ENCODE measurements at regions not wholly inside any gene's neighbourhood (a gene's known extent, or its start where the extent isn't known, plus 50 kb on each side); places are given as distances from the start of the nearest gene placed in this dataset.

GRCh38 chr2:228334180-228334579 lies 152.7 kb upstream of the SPHKAP start:
- no peaks in the 10 kb centered on the region for H3K4me1 ChIP-seq
- peaks cover 0 to 3% (median 0%) of the 10 kb centered on the region in 4 donors for H3K9me3 ChIP-seq
- H3K27ac ChIP-seq, result no peak overlapping the region
- DNase-seq, result no peak
- H3K4me3 ChIP-seq, result no peak overlapping the region
- no peaks in the 10 kb centered on the region for H3K27me3 ChIP-seq
- no peak for TF ChIP-seq POLR2A (IDR thresholded peaks at IDR 0.05)
- TF ChIP-seq CTCF (IDR thresholded peaks at IDR 0.05), result no peak
- H3K36me3 ChIP-seq, result no peaks in the 10 kb centered on the region

GRCh38 chr2:228329282-228329681 lies 147.8 kb upstream of the SPHKAP start:
- no peak overlapping the region for H3K27ac ChIP-seq
- TF ChIP-seq CTCF (IDR thresholded peaks at IDR 0.05) (no peak), POLR2A (IDR thresholded peaks at IDR 0.05) (no peak)
- H3K36me3 ChIP-seq, result no peaks in the 10 kb centered on the region
- H3K27me3 ChIP-seq, result no peaks in the 10 kb centered on the region
- H3K4me3 ChIP-seq, result no peak overlapping the region
- DNase-seq, result no peak
- H3K9me3 ChIP-seq, result peaks cover 0 to 3% (median 0%) of the 10 kb centered on the region in 4 donors
- H3K4me1 ChIP-seq, result no peaks in the 10 kb centered on the region

GRCh38 chr2:228321015-228321414 lies 139.5 kb upstream of the SPHKAP start:
- TF ChIP-seq CTCF (IDR thresholded peaks at IDR 0.05) (no peak), POLR2A (IDR thresholded peaks at IDR 0.05) (no peak)
- Histone ChIP-seq H3K27ac (no peak overlapping the region), H3K4me3 (no peak overlapping the region), H3K27me3 (no peaks in the 10 kb centered on the region), H3K9me3 (no peaks in the 10 kb centered on the region), H3K36me3 (no peaks in the 10 kb centered on the region), H3K4me1 (no peaks in the 10 kb centered on the region)
- no peak for DNase-seq

- DNase-seq, result no peak
- no peaks in the 10 kb centered on the region for H3K9me3 ChIP-seq
Observed at GRCh38 chr2:228318218-228318617, 136.7 kb upstream of the SPHKAP start.

GRCh38 chr2:228312172-228312571 lies 130.7 kb upstream of the SPHKAP start:
- Histone ChIP-seq H3K27ac (no peak overlapping the region), H3K4me1 (no peaks in the 10 kb centered on the region), H3K36me3 (no peaks in the 10 kb centered on the region), H3K9me3 (no peaks in the 10 kb centered on the region), H3K4me3 (no peak overlapping the region), H3K27me3 (no peaks in the 10 kb centered on the region)
- TF ChIP-seq CTCF (IDR thresholded peaks at IDR 0.05) (no peak), POLR2A (IDR thresholded peaks at IDR 0.05) (no peak)
- DNase-seq, result no peak

More at GRCh38 chr2:228318218-228318617, 136.7 kb upstream of the SPHKAP start:
- Histone ChIP-seq H3K4me1 (no peaks in the 10 kb centered on the region), H3K4me3 (no peak overlapping the region), H3K27ac (no peak overlapping the region), H3K36me3 (no peaks in the 10 kb centered on the region), H3K27me3 (no peaks in the 10 kb centered on the region)
- TF ChIP-seq CTCF (IDR thresholded peaks at IDR 0.05) (peak in 3 of 6 experiments; percentile 10 to 26 (median 17)), POLR2A (IDR thresholded peaks at IDR 0.05) (no peak)

- no peaks in the 10 kb centered on the region for H3K27me3 ChIP-seq
- H3K27ac ChIP-seq, result no peak overlapping the region
- no peak overlapping the region for H3K4me3 ChIP-seq
- TF ChIP-seq CTCF (IDR thresholded peaks at IDR 0.05) (no peak), POLR2A (IDR thresholded peaks at IDR 0.05) (no peak)
- no peaks in the 10 kb centered on the region for H3K9me3 ChIP-seq
- no peaks in the 10 kb centered on the region for H3K36me3 ChIP-seq
- DNase-seq, result no peak
- H3K4me1 ChIP-seq, result no peaks in the 10 kb centered on the region
Observed at GRCh38 chr2:228303960-228304359, 122.5 kb upstream of the SPHKAP start.

Measured in Peyer's patch (tissue), 4 donors.